ENCODE measurements at regions not wholly inside any gene's neighbourhood (a gene's known extent, or its start where the extent isn't known, plus 50 kb on each side); places are given as distances from the start of the nearest gene placed in this dataset.

DNA sequence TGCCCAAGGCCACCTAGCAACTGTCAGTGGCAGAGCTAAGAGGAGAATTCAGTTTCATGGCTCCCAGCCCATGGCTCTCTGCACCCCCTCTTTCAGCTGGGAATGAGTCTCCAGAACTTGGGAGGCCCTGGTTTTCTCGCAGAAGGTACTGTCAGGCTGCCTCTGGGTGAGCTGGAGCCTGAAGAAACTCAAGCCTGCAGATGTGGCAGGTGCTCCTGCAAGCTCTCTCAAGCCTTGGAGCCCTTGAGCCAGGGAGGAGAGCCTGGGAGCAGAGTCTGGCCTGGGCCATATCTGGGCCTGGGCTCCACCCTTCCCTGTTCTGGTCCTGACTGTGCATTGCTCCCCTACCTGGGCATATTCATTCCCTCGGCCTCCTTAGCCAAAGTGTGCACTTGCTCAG lies 74.4 kb upstream of the TLE3 start:
- H4K91ac ChIP-seq (replicated peaks; ENCODE audit: insufficient read length, low read length), result no peak overlapping the region
- H2BK15ac ChIP-seq (ENCODE audit: low read length), result no peak overlapping the region
- no peak overlapping the region for H3K4ac ChIP-seq (replicated peaks; ENCODE audit: insufficient read length, low read depth, low read length)
- H2BK120ac ChIP-seq (replicated peaks; ENCODE audit: low read depth, low read length), result no peak overlapping the region
- 78% methylated on average over 1 of the region's 2 CpGs; no CpG with 5 or more reads in 1 of the 2 experiments for WGBS, 2 experiments (ENCODE audit: extremely low coverage in 1 of 2, insufficient coverage in 1 of 2, insufficient read length in 1 of 2, insufficient replicate concordance in 2 of 2, low coverage in 1 of 2, low lambda C conversion rate in 2 of 2, missing lambda C conversion rate in 1 of 2)
- H2BK12ac ChIP-seq (ENCODE audit: low read depth, low read length), result no peak overlapping the region
- no peak overlapping the region for H2AFZ ChIP-seq (ENCODE audit: low read length)
- no peak overlapping the region for H3K27ac ChIP-seq (ENCODE audit: low read depth, low read length)
- no peak overlapping the region for H3K14ac ChIP-seq (ENCODE audit: insufficient read length)
- no peak overlapping the region for H3K18ac ChIP-seq (ENCODE audit: extremely low read depth, low read length)
- no peak overlapping the region for H3K56ac ChIP-seq (replicated peaks; ENCODE audit: insufficient read length, low read depth, low read length)
- no peaks in the 10 kb centered on the region for H4K20me1 ChIP-seq (replicated peaks in 1 of 2; ENCODE audit: control insufficient read depth in 1 of 2, insufficient read depth in 2 of 2, low read length in 2 of 2)
- H2AK5ac ChIP-seq (ENCODE audit: low read depth, low read length), result no peak overlapping the region
- H3K23ac ChIP-seq (ENCODE audit: insufficient read length), result no peak overlapping the region
- FAIRE-seq, result no peak
- no peaks in the 10 kb centered on the region for H3K9me3 ChIP-seq (ENCODE audit: insufficient read depth in 2 of 2, low read depth in 1 of 2, low read length in 1 of 2)
- no peaks in the 10 kb centered on the region for H3K27me3 ChIP-seq (replicated peaks in 1 of 4; ENCODE audit: control insufficient read depth in 3 of 4, extremely low read depth in 1 of 4, insufficient read depth in 3 of 4, low read length in 3 of 4)
- no peak overlapping the region for H4K5ac ChIP-seq (ENCODE audit: insufficient read length, low read depth, low read length)
- no peak overlapping the region for H3K4me3 ChIP-seq (ENCODE audit: extremely low read depth in 1 of 4, insufficient read depth in 2 of 4, low read depth in 3 of 4, low read length in 4 of 4)
- no peaks in the 10 kb centered on the region for H3K79me1 ChIP-seq (ENCODE audit: low read depth, low read length)
- ChIA-PET POLR2A (ENCODE audit: partially characterized antibody) (interaction anchor here (1.1 to 1.8 kb wide), 2 partner anchors 13 to 31 kb away, joined by 3 to 4 read pairs; no protein-coding TSS in a partner anchor), CTCF (ENCODE audit: partially characterized antibody) (interaction anchor here (0.9 to 3.3 kb wide), 8 partner anchors 9 to 246 kb away, joined by 3 to 15 read pairs (median 4); no protein-coding TSS in a partner anchor)
- no peak overlapping the region for H3K4me2 ChIP-seq (ENCODE audit: insufficient read depth in 1 of 2, low read depth in 2 of 2, low read length in 2 of 2)
- TF ChIP-seq, protein P1, sequence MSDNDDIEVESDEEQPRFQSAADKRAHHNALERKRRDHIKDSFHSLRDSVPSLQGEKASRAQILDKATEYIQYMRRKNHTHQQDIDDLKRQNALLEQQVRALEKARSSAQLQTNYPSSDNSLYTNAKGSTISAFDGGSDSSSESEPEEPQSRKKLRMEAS (IDR thresholded peaks at IDR 0.05), result no peak
- no peak for TF ChIP-seq KDM4A (IDR thresholded peaks at IDR 0.05; ENCODE audit: low read depth, low read length, severe bottlenecking)
- no peak for TF ChIP-seq ZNF274 (IDR thresholded peaks at IDR 0.05; ENCODE audit: borderline replicate concordance, extremely low read depth, low read length)
- no peak for TF ChIP-seq CBX5 (IDR thresholded peaks at IDR 0.05; ENCODE audit: low read depth, low read length)
- TF ChIP-seq GABPA (IDR thresholded peaks at IDR 0.05; ENCODE audit: borderline replicate concordance, insufficient read depth, low read length), result no peak
- TF ChIP-seq POU5F1 (IDR thresholded peaks at IDR 0.05; ENCODE audit: low read depth, low read length), result no peak
- H3K79me2 ChIP-seq (ENCODE audit: control insufficient read depth in 1 of 2, insufficient read depth in 2 of 2, low read length in 2 of 2), result no peaks in the 10 kb centered on the region
- H3K23me2 ChIP-seq (ENCODE audit: low read depth, low read length), result no peaks in the 10 kb centered on the region
- no peaks in the 10 kb centered on the region for H3K4me1 ChIP-seq (replicated peaks in 1 of 4; ENCODE audit: control insufficient read depth in 3 of 4, insufficient read depth in 4 of 4, low read length in 3 of 4)
- no peak overlapping the region for H2BK5ac ChIP-seq (ENCODE audit: low read depth, low read length)
- H3K9ac ChIP-seq (replicated peaks in 1 of 4; ENCODE audit: extremely low read depth in 1 of 4, low read depth in 3 of 4, low read length in 3 of 4), result no peak overlapping the region
- H2BK20ac ChIP-seq (ENCODE audit: low read length), result no peak overlapping the region
- no peak overlapping the region; the same call in 1 of the 2 replicates for H4K8ac ChIP-seq (ENCODE audit: extremely low read depth, insufficient read depth, low read length)
- no peak for DNase-seq (ENCODE audit: low read depth in 1 of 2, low spot score in 2 of 2)
- H3K36me3 ChIP-seq (ENCODE audit: control insufficient read depth in 2 of 4, insufficient read depth in 4 of 4, low read length in 3 of 4), result no peaks in the 10 kb centered on the region

Measured in H1 (cell line).